ENCODE measurements at regions not wholly inside any gene's neighbourhood (a gene's known extent, or its start where the extent isn't known, plus 50 kb on each side); places are given as distances from the start of the nearest gene placed in this dataset.

GRCh38 chr3:139129892-139130291, 85.2 kb upstream of the PRR23C start:
- TF ChIP-seq, protein P1, sequence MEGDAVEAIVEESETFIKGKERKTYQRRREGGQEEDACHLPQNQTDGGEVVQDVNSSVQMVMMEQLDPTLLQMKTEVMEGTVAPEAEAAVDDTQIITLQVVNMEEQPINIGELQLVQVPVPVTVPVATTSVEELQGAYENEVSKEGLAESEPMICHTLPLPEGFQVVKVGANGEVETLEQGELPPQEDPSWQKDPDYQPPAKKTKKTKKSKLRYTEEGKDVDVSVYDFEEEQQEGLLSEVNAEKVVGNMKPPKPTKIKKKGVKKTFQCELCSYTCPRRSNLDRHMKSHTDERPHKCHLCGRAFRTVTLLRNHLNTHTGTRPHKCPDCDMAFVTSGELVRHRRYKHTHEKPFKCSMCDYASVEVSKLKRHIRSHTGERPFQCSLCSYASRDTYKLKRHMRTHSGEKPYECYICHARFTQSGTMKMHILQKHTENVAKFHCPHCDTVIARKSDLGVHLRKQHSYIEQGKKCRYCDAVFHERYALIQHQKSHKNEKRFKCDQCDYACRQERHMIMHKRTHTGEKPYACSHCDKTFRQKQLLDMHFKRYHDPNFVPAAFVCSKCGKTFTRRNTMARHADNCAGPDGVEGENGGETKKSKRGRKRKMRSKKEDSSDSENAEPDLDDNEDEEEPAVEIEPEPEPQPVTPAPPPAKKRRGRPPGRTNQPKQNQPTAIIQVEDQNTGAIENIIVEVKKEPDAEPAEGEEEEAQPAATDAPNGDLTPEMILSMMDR (IDR thresholded peaks at IDR 0.05; ENCODE audit: low read depth, low read length): no peak
- TF ChIP-seq EZH2phosphoT487 (IDR thresholded peaks at IDR 0.05; ENCODE audit: low read depth): no peak

Measured in OCI-LY3 (cell line).